ENCODE measurements at regions not wholly inside any gene's neighbourhood (a gene's known extent, or its start where the extent isn't known, plus 50 kb on each side); places are given as distances from the start of the nearest gene placed in this dataset.

DNA sequence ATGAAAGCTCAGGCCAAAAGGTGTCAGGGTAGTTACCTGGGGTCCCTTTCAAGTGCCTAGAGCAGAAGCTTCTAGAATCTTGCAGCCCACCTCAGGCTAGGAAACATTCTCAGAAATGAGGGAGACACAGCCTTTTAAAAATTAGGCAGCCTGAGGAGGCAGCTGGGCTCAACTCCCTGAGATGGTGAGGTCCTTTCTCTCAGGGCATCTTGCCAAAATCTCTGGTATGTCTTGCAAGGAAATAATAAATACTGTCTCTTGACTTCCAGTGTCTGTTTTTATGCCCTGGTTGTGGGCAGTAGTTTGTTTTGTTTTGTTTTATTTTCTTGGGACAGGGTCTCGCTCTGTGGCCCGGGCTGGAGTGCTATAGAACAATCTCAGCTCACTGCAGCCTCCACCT, 100.9 kb upstream of the APC start:
- Mint-ChIP-seq H3K27me3 (ENCODE audit: low read depth) (no peaks in the 10 kb centered on the region), H3K4me3 (ENCODE audit: unreplicated experiment) (no peak overlapping the region)

DNA sequence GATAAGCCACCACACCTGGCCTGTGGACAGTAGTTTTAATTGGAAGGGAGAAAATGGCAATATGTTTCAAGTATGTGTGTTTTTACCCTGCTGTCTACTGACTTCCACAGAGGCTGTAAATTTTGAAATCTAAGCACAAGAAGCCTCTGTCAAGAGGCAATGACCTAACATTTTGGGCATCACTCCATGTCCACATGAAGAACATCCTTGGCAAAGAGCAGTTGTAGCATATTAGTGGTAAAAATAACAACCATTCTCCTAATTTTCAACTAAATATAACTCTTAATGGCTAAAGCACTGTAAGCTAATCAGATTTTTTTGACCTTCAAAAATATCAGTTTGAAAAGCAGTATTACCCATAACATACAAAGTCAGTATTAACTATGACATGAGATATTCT, 100.3 kb upstream of the APC start:
- Mint-ChIP-seq H3K27me3 (ENCODE audit: low read depth) (no peaks in the 10 kb centered on the region), H3K9me3 (ENCODE audit: low read depth) (peaks cover 4% of the 10 kb centered on the region), H3K36me3 (ENCODE audit: low read depth) (no peaks in the 10 kb centered on the region), H3K27ac (ENCODE audit: unreplicated experiment) (no peak overlapping the region), H3K4me3 (ENCODE audit: unreplicated experiment) (no peak overlapping the region), H3K4me1 (ENCODE audit: low read depth) (peaks cover 17% of the 10 kb centered on the region)
- TF ChIP-seq, protein P1, sequence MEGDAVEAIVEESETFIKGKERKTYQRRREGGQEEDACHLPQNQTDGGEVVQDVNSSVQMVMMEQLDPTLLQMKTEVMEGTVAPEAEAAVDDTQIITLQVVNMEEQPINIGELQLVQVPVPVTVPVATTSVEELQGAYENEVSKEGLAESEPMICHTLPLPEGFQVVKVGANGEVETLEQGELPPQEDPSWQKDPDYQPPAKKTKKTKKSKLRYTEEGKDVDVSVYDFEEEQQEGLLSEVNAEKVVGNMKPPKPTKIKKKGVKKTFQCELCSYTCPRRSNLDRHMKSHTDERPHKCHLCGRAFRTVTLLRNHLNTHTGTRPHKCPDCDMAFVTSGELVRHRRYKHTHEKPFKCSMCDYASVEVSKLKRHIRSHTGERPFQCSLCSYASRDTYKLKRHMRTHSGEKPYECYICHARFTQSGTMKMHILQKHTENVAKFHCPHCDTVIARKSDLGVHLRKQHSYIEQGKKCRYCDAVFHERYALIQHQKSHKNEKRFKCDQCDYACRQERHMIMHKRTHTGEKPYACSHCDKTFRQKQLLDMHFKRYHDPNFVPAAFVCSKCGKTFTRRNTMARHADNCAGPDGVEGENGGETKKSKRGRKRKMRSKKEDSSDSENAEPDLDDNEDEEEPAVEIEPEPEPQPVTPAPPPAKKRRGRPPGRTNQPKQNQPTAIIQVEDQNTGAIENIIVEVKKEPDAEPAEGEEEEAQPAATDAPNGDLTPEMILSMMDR (IDR thresholded peaks at IDR 0.05), result no peak
- DNase-seq (ENCODE audit: low spot score), result no peak

More for the DNA sequence above, 100.9 kb upstream of the APC start:
- DNase-seq (ENCODE audit: low spot score), result no peak
- Mint-ChIP-seq H3K27ac (ENCODE audit: unreplicated experiment) (no peak overlapping the region), H3K4me1 (ENCODE audit: low read depth) (peaks cover 17% of the 10 kb centered on the region), H3K9me3 (ENCODE audit: low read depth) (peaks cover 7% of the 10 kb centered on the region), H3K36me3 (ENCODE audit: low read depth) (no peaks in the 10 kb centered on the region)
- TF ChIP-seq, protein P1 (IDR thresholded peaks at IDR 0.05), result no peak

DNA sequence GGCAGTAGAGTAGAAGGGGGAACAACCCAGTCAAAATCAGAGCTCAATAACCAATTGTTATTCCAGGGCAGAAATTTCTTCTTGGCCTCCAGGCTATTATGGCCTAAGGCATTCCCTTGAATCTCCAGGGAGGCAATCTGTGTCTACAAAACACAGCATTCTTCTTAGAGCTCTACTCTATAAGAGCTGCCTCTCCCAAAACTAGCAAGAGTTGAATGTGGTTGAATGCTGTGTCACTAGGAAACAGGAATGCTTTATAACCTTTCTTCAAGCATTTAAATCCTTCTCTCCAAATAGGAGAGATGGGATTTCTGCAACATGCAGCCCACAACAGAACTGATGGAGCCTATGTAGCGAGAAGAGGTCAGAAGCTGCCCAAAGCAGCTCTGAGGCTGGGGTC, 97.1 kb upstream of the APC start:
- Mint-ChIP-seq H3K9me3 (ENCODE audit: low read depth) (no peaks in the 10 kb centered on the region), H3K4me3 (ENCODE audit: unreplicated experiment) (no peak overlapping the region), H3K27me3 (ENCODE audit: low read depth) (no peaks in the 10 kb centered on the region), H3K27ac (ENCODE audit: unreplicated experiment) (no peak overlapping the region), H3K36me3 (ENCODE audit: low read depth) (no peaks in the 10 kb centered on the region), H3K4me1 (ENCODE audit: low read depth) (peaks cover 17% of the 10 kb centered on the region)
- TF ChIP-seq, protein P1 (IDR thresholded peaks at IDR 0.05), result no peak
- no peak for DNase-seq (ENCODE audit: low spot score)

DNA sequence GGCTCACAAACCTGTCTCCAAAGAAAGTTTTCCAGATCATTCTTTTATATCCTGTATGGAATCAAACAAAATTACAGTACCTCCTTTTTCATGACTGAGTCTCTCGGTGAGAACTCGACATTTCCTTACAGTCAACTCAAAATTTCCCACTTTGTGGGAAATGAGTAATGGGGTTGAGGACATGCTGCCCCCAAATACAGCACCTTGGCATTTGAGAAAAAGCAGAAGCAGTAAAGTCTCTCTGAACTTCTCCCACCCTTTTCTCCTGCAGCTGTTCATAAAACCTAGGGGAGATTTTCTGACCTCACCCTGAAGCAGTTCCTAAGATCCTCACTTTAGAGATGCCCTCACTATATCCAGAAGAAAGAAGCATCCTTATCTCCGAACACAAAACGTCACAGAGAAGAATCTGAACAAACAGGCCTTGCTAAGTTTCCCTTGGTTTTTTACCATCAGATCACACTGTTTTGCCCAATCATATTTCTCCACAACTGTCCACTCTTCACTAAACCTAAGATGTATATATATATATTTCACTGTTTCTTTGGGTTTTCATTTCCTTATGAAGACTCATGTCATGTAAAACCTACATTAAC, 96.1 kb upstream of the APC start:
- no peak overlapping the region for H3K4me3 Mint-ChIP-seq (ENCODE audit: unreplicated experiment)
- DNase-seq (ENCODE audit: low spot score), result no peak
- TF ChIP-seq, protein P1 (IDR thresholded peaks at IDR 0.05), result no peak
- no peak overlapping the region for H3K27ac Mint-ChIP-seq (ENCODE audit: unreplicated experiment)
- no peaks in the 10 kb centered on the region for H3K36me3 Mint-ChIP-seq (ENCODE audit: low read depth)
- H3K27me3 Mint-ChIP-seq (ENCODE audit: low read depth), result no peaks in the 10 kb centered on the region
- peaks cover 13% of the 10 kb centered on the region for H3K4me1 Mint-ChIP-seq (ENCODE audit: low read depth)
- H3K9me3 Mint-ChIP-seq (ENCODE audit: low read depth), result no peaks in the 10 kb centered on the region

DNA sequence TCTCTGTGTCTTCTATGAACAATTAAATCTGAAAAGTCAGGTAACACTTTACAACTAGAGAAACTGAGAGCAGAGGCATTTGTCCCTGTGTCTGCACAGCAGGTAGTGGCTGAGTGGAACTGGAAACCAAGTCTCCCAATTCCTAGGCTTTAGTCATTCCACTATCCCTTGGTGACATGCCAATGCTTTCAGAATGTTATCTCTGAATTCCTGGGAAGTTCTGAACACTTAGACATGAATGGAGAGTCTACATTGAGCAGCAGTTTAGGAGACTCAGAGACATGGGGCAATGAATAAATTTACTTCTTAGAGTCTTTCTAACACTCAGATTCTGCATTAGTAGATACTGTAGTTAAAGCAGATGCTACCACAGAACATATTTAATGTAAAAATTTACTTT, 94.8 kb upstream of the APC start:
- H3K4me1 Mint-ChIP-seq (ENCODE audit: low read depth), result peaks cover 13% of the 10 kb centered on the region

More for the DNA sequence above, 94.8 kb upstream of the APC start:
- no peak for DNase-seq (ENCODE audit: low spot score)
- no peaks in the 10 kb centered on the region for H3K36me3 Mint-ChIP-seq (ENCODE audit: low read depth)
- H3K27ac Mint-ChIP-seq (ENCODE audit: unreplicated experiment), result no peak overlapping the region
- no peaks in the 10 kb centered on the region for H3K9me3 Mint-ChIP-seq (ENCODE audit: low read depth)
- TF ChIP-seq, protein P1 (IDR thresholded peaks at IDR 0.05), result no peak
- no peak overlapping the region for H3K4me3 Mint-ChIP-seq (ENCODE audit: unreplicated experiment)
- H3K27me3 Mint-ChIP-seq (ENCODE audit: low read depth), result peaks cover 3% of the 10 kb centered on the region
